ENCODE measurements at regions not wholly inside any gene's neighbourhood (a gene's known extent, or its start where the extent isn't known, plus 50 kb on each side); places are given as distances from the start of the nearest gene placed in this dataset.

- H3K4me2 ChIP-seq (ENCODE audit: insufficient read depth, insufficient read length, low read length): no peak overlapping the region
- H4K20me1 ChIP-seq (ENCODE audit: control insufficient read depth, insufficient read depth, insufficient read length): no peaks in the 10 kb centered on the region
- TF ChIP-seq CTCF (conservative IDR thresholded peaks at IDR 0.05): no peak
- H4K5ac ChIP-seq (ENCODE audit: insufficient read length, low read depth, low read length): no peak overlapping the region
- no peak overlapping the region for H3K27ac ChIP-seq (ENCODE audit: insufficient read length, low read depth, low read length)
- WGBS (ENCODE audit: extremely low coverage, insufficient read length, low lambda C conversion rate): no CpG with 5 or more reads among the region's 7 CpGs
- H3K9ac ChIP-seq (ENCODE audit: extremely low read depth, insufficient read length, low read length): no peak overlapping the region
- no peak overlapping the region for H4K8ac ChIP-seq (replicated peaks; ENCODE audit: insufficient read length, low read depth, low read length)
- H3K27me3 ChIP-seq (ENCODE audit: insufficient read depth, low read length): no peaks in the 10 kb centered on the region
- H3K18ac ChIP-seq (ENCODE audit: insufficient read length, low read depth, low read length): no peak overlapping the region
- no peak overlapping the region for H2BK120ac ChIP-seq (ENCODE audit: low read depth, low read length, poor library complexity, severe bottlenecking)
- peaks cover 12 to 15% of the 10 kb centered on the region in 2 experiments for H3K4me1 Mint-ChIP-seq
- no peaks in the 10 kb centered on the region for H3K9me3 ChIP-seq (ENCODE audit: control insufficient read depth, low read depth, low read length)
- H3K14ac ChIP-seq (ENCODE audit: insufficient read depth, low read length): no peak overlapping the region
- no peak overlapping the region for H2BK15ac ChIP-seq (ENCODE audit: low read depth, low read length)
- H3T11ph ChIP-seq (ENCODE audit: low read length): no peak overlapping the region
- DNase-seq: no peak
- no peak overlapping the region for H2AFZ ChIP-seq (ENCODE audit: low read length)
- H3K79me2 ChIP-seq (ENCODE audit: insufficient read depth, low read length): no peaks in the 10 kb centered on the region
- H3K27me3 Mint-ChIP-seq (ENCODE audit: low read depth): no peaks in the 10 kb centered on the region; the same call in 1 of the 2 replicates
- H3K23me2 ChIP-seq (ENCODE audit: insufficient read length, low read depth, low read length, poor library complexity, severe bottlenecking): no peaks in the 10 kb centered on the region
- H3K4me1 ChIP-seq (ENCODE audit: insufficient read depth, low read length): no peaks in the 10 kb centered on the region
- peaks cover 4 to 12% (median 7%) of the 10 kb centered on the region in 3 experiments for H3K36me3 Mint-ChIP-seq (ENCODE audit: insufficient read depth in 1 of 3, low read depth in 3 of 3)
- no peak overlapping the region for H3K4ac ChIP-seq (ENCODE audit: low read depth, low read length)
- peaks cover 10 to 12% of the 10 kb centered on the region in 2 experiments for H3K9me3 Mint-ChIP-seq
- H2AK5ac ChIP-seq (ENCODE audit: insufficient read length, low read length): no peak overlapping the region
- no peak overlapping the region for H2BK5ac ChIP-seq (ENCODE audit: insufficient read length, low read length)
- H3K79me1 ChIP-seq (ENCODE audit: insufficient read depth, low read depth, low read length, poor library complexity, severe bottlenecking): no peaks in the 10 kb centered on the region
- H3K56ac ChIP-seq (ENCODE audit: insufficient read length, low read depth, low read length): no peak overlapping the region
- H3K23ac ChIP-seq (ENCODE audit: insufficient read length, low read depth, low read length): no peak overlapping the region
- no peak overlapping the region for H2BK12ac ChIP-seq (ENCODE audit: insufficient read length, low read depth, low read length)
- H3K4me3 Mint-ChIP-seq: no peak overlapping the region
- H3K27ac Mint-ChIP-seq: no peak overlapping the region
- H2BK20ac ChIP-seq (ENCODE audit: low read depth, low read length, poor library complexity, severe bottlenecking): no peak overlapping the region
- no peak overlapping the region for H4K91ac ChIP-seq (ENCODE audit: insufficient read length, low read depth, low read length)
Measured at GRCh38 chr4:89511776-89512175, 204.2 kb upstream of the GPRIN3 start.

Data from H9 (cell line).